A673 (cell line): ENCODE measurements at regions not wholly inside any gene's neighbourhood (a gene's known extent, or its start where the extent isn't known, plus 50 kb on each side); places are given as distances from the start of the nearest gene placed in this dataset.

Source experiments
- BruUV-seq: library from RNA; stranded (reverse); fragments of 400-500 nt; replicated peaks from 2 replicates; lab custom pipeline; 2021; lab: Mats Ljungman, UMichigan
- CTCF ChIA-PET: fragments of 300-600 bp; sonication (Branson Sonifier 250); formaldehyde crosslinking; loops from one replicate; lab custom pipeline; 2022; ENCODE audit warnings: antibody characterized with exemption; lab: Charles Lee
- POLR2A ChIA-PET: fragments of 300-600 bp; sonication (Branson Sonifier 250); formaldehyde crosslinking; loops from one replicate; lab custom pipeline; 2022; ENCODE audit warnings: antibody characterized with exemption; ENCODE audit not compliant: low non-redundant PET; lab: Charles Lee
- DNase-seq: peaks from one replicate; pipeline ENCODE4 v3.0.0-alpha.2; 2015; ENCODE audit warnings: low spot score
- H3K27ac ChIP-seq: fragments of 200-600 bp; sonication (generic); 2 replicates; pipeline ENCODE4 v1.5.1; 2016; ENCODE audit warnings: mixed run types, low read depth, mild to moderate bottlenecking, mixed read lengths, antibody characterized with exemption, low read length; ENCODE audit not compliant: poor library complexity, severe bottlenecking
- H3K27me3 ChIP-seq: fragments of 200-600 bp; sonication (generic); replicated peaks from 2 replicates; pipeline ENCODE4 v1.6.1; 2017; ENCODE audit warnings: mixed run types, low read depth, mild to moderate bottlenecking, mixed read lengths, antibody characterized with exemption, low read length; ENCODE audit not compliant: insufficient read depth, poor library complexity
- H3K36me3 ChIP-seq: fragments of 200-600 bp; sonication (generic); 2 replicates; pipeline ENCODE4 v1.6.1; 2016; ENCODE audit warnings: mixed run types, mild to moderate bottlenecking, mixed read lengths, antibody characterized with exemption, low read length; ENCODE audit not compliant: insufficient read depth, poor library complexity, severe bottlenecking
- H3K4me1 ChIP-seq: fragments of 200-600 bp; sonication (generic); 2 replicates; pipeline ENCODE4 v1.6.1; 2017; ENCODE audit warnings: mixed run types, mild to moderate bottlenecking, mixed read lengths, antibody characterized with exemption, low read length; ENCODE audit not compliant: insufficient read depth, poor library complexity, severe bottlenecking
- H3K4me3 ChIP-seq: fragments of 200-600 bp; sonication (generic); 2 replicates; pipeline ENCODE4 v1.5.1; 2016; ENCODE audit warnings: low read depth, mixed run types, mild to moderate bottlenecking, mixed read lengths, low read length; ENCODE audit not compliant: poor library complexity, severe bottlenecking
- H3K9me3 ChIP-seq: fragments of 200-600 bp; sonication (generic); 2 replicates; pipeline ENCODE4 v1.6.1; 2016; ENCODE audit warnings: mixed run types, low read depth, mild to moderate bottlenecking, mixed read lengths, antibody characterized with exemption, low read length; ENCODE audit not compliant: poor library complexity, severe bottlenecking
- CTCF ChIP-seq: fragments of 300-800, 200-600 bp; sonication (generic); conservative IDR thresholded peaks from 2 replicates; pipeline ENCODE4 v1.5.1; 2017; ENCODE audit warnings: low read depth, mild to moderate bottlenecking, antibody characterized with exemption, low read length, moderate library complexity, mixed read lengths
- EZH2 ChIP-seq: fragments of 200-600 bp; sonication (generic); IDR thresholded peaks from 2 replicates; pipeline ENCODE4 v1.6.1; 2017; ENCODE audit warnings: borderline replicate concordance, low read depth, mild to moderate bottlenecking, mixed read lengths, antibody characterized with exemption, low read length; ENCODE audit not compliant: poor library complexity, severe bottlenecking
- intact Hi-C: fragments of 100-400 bp; cut with micrococcal nuclease; formaldehyde crosslinking; loops from one replicate; pipeline ENCODE4 v1.10.0; 2022; ENCODE audit not compliant: unreplicated experiment

- intact Hi-C loops: no loop called here
- no peak overlapping the region for H3K4me3 ChIP-seq
- TF ChIP-seq CTCF: no peak
- no peak for TF ChIP-seq EZH2
- no peaks in the 10 kb centered on the region for H3K9me3 ChIP-seq
- CTCF ChIA-PET: no interaction called here
- no peak overlapping the region for H3K27ac ChIP-seq
- H3K4me1 ChIP-seq: no peaks in the 10 kb centered on the region
- POLR2A ChIA-PET: no interaction called here
- no peak for DNase-seq
- H3K36me3 ChIP-seq: no peaks in the 10 kb centered on the region
- no TSS peak for BruUV-seq
- no peaks in the 10 kb centered on the region for H3K27me3 ChIP-seq
These were observed 1111.1 kb downstream of the BCL11B start for GRCh38 chr14:98160901-98161300.

GRCh38 chr14:98161356-98161755 lies 1110.6 kb downstream of the BCL11B start:
- intact Hi-C loops: no loop called here
- POLR2A ChIA-PET: no interaction called here
- no peak for DNase-seq
- Histone ChIP-seq H3K4me1 (no peaks in the 10 kb centered on the region), H3K9me3 (no peaks in the 10 kb centered on the region), H3K36me3 (no peaks in the 10 kb centered on the region), H3K4me3 (no peak overlapping the region), H3K27me3 (no peaks in the 10 kb centered on the region), H3K27ac (no peak overlapping the region)
- no TSS peak for BruUV-seq
- CTCF ChIA-PET: no interaction called here
- TF ChIP-seq CTCF (no peak), EZH2 (no peak)

GRCh38 chr14:98162856-98163805 lies 1108.9 kb downstream of the BCL11B start:
- BruUV-seq: no TSS peak
- Histone ChIP-seq H3K27me3 (no peaks in the 10 kb centered on the region), H3K36me3 (no peaks in the 10 kb centered on the region), H3K4me1 (no peaks in the 10 kb centered on the region), H3K4me3 (no peak overlapping the region), H3K27ac (no peak overlapping the region), H3K9me3 (no peaks in the 10 kb centered on the region)
- no peak for TF ChIP-seq EZH2
- no peak for TF ChIP-seq CTCF
- intact Hi-C loops: no loop called here
- ChIA-PET POLR2A (no interaction called here), CTCF (no interaction called here)
- DNase-seq: no peak
